NOMO-1 (cell line): ENCODE measurements at regions not wholly inside any gene's neighbourhood (a gene's known extent, or its start where the extent isn't known, plus 50 kb on each side); places are given as distances from the start of the nearest gene placed in this dataset.

ENCODE experiments used
- DNase-seq, 2 experiments: peaks; one replicate each; lab custom pipeline; 2025; ENCODE audit not compliant: unreplicated experiment in 2 of 2; lab: John Stamatoyannopoulos, UW

GRCh38 chr16:66315210-66315825 lies 51.2 kb upstream of the CDH5 start:
- peak; percentile 50 to 81 for DNase-seq

DNA sequence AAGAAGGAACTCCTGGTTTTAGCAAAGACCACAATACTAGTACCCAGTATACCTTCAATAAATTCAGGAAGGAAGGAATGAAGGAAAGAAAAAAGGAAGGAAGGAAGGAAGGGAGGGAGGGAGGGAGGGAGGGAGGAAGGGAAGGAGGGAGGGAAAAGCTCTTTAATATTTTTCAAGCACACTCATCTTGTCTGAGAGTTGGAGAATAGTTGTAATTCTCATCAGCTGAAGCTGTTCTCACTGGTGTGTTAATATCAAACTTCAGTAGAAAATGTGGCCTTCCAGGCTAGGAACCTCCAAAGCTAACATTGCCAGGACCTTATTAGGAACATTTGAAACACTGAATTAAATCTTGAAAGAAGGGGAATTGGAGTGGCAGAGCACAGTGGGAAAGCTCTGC lies 55.2 kb upstream of the CDH5 start:
- DNase-seq, result no peak

DNA sequence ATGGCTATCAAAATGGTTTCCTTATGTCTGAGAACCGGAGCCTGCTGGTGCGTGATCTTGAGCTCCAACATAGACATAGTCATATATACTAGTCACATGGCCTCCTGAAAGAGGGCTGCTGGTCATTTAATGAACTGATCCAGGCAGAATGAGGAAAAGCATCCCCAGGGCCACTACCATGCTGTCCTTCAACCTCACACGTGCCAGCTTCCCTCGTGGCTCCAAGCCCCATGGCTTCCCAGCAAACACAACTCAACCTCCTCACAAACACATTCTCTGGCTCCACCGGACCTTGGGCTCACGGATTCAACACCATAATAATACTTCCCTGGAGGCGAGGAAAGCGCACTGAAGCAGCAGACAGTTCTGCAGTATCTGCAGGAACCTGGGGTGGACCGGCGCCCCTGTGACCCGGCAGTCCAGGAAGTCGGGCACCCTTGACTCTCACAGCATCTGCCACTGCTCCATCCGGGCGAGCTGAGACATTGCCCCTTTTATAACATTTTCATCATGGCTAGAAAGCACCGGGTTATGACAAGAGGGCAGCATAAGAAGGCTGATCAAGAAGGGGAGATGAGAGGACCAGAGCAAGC lies 57.2 kb upstream of the CDH5 start:
- DNase-seq, result no peak

- no peak for DNase-seq
These were observed 58.4 kb upstream of the CDH5 start for GRCh38 chr16:66308096-66308495.

DNA sequence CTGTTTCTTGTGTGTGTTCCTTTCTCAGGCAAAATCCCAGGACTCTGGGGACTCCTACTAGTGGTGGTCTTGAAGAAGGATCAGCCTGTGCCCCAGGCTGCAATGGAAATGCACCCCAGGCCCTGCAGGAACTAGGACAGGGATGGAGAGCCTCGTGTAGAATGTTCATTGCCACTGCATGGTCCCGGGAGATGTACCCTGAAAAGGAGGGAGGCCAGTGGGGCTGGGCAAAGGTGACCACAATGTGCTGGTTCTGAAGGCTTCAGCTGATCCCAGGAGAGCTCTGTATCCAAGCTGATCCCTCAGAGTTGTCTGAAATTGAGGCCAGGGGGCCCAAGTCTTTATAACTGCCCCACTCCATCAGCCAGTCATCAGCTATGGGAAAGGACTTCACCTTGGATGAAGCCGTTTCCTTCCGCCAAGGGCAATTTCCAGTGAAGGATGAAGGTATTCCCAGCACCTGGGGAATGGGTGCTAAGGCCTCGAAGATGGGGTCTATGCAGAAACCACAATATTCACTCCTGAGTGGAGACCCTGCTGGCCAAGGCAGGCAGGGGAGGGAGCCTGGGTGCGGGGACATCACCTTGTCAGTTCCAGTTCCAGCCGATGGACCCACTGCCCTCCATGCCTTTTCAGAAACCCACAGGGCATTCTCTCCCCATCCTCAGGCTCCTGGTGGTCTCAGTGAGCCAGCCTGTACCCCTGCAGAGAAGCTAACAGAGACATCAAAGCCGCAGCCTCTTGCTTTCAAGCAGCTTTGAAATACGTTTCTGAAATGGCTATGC lies 59.9 kb upstream of the CDH5 start:
- no peak for DNase-seq

DNA sequence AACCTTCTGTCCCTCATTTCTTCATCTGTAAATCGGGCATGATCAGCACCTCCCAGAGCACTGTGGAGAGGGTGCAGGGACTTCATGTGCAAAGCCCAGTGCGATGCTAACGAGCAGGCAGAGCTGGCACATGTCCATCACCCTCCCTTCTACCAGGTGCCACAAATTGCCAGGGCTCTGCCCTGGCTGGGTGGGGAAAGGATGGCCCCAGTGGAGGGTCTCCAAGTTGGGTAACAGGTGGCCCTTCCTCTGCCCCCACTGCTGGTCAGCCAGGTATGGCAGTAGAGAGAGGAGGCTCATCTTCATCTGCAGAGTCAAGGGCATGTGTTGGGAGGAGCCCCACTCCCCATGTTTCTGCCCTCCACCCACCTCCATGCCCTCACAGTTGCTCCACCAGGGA lies 61.5 kb upstream of the CDH5 start:
- no peak for DNase-seq

DNA sequence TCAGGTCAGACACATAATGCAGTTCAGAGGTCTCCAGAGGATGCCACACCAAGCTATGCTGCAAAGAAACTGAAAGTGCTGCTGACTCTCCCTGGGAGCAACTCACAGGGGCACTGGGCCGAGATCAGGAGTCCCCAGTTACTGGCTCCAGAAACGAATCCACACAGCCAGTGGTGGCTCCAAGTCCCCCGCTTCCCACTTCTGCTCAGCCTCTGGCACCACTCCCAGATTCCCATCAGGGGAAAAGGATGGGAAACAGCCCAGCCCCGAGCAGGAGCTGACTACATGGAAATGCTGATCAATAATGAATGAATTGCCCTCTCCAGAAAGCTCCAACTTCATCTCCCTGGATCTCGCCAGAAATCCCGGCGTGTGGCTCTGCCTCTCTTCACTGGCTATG lies 62.3 kb upstream of the CDH5 start:
- no peak for DNase-seq

GRCh38 chr16:66300501-66300900 lies 66.0 kb upstream of the CDH5 start:
- DNase-seq, result no peak

- no peak for DNase-seq
These were observed 66.5 kb upstream of the CDH5 start for GRCh38 chr16:66300037-66300436.

DNA sequence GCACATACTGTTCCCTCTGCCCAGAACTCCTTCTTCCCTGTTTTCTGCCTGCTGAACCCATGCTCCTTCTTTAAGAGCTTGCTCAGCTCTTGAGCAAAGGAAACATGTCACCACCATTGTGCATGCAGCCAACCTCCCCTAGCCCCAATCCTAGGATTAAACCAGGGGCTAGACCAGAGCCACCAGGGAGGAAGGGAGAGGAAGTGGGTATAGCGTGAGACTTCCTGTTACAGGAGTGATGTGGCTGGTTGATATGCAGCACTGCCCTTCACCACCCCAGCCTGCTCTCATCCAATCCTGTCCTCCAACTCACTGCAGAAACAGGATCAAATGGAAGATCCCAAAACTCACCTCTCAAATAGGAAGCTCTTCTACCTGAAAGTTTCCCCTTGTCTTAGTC lies 67.1 kb upstream of the CDH5 start:
- DNase-seq, result no peak

DNA sequence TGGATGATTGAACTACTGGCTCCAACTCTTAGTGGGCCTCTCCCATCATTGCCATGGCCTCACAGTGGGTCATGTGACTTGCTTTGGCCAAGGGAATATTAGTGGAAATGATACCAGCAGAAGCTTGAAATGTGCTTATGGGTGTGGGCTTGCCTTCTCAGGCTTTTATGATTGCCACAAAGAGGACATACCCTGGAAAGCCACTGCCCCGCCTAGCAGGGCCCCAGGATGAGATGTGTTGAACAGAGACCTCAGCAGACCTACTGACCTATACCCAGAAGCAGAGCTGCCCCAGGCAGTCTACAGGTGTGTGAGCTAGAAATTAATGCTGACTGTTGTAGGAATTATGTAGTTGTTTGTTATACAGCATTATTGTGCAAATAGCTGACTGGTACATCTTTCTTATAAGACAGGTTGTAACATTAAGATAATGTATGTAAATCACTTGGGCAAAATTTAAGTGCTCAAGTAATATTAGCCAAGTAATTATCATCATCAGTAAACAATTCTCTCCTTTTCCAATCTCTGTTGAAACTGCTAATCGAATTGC lies 67.8 kb upstream of the CDH5 start:
- DNase-seq, result no peak

- DNase-seq, result no peak
These were observed 68.5 kb upstream of the CDH5 start for GRCh38 chr16:66298006-66298405.

DNA sequence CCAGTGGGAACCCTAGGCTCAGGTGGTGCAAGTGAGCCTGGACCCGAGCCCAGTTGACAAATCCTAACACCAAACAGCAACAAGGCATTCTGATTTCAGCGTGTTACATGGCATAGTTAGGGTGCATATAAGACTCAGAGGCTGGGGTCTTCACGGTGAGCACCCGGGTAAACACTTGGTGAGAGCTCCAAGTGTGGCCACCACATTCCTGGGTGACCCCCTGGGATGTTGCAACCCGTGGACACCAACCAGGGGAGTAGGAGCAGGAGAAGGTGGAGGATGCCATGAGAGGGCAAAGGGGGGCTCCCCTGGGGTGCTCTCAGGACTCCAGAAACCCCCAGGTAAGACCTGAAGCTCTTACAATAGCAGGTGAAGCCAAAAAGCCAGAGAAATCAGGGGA lies 69.9 kb upstream of the CDH5 start:
- no peak for DNase-seq

DNA sequence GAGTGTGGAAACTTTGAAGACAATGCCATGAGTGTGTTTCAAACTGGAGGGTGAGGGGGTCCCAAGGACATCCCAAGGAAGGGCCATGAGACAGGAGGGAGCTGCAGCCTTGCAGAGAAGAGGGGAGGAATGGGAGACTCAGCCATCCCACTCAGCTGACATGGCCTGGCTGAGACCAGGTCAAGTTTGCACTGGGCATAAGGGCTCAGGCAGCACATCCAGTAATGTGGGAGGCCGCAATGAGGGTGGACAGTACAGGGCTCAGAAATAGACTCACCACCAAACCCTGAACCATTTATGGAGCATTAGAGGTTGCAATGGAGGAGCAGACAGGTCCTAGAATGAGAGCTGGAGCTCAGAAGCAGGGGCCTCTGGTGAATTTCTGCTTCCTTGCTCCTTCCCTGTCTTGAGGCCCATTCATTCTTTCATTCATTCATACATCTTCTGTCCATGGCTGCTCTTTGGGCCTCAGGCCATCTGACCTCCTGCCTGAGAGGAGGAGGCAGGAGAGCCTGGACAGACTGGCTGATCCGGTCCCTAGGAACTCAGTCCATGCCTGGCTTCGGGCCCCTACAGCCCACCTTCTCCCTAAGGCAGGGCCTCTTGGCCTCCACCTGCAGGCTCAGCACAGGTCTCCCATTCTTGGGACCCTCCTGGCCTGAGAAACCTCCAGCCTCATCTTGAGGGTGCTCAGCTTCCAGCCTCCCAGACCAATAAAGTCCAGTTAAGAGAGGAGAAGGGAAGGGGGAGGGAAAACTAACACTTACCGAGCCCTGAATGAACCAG lies 70.5 kb upstream of the CDH5 start:
- no peak for DNase-seq

DNA sequence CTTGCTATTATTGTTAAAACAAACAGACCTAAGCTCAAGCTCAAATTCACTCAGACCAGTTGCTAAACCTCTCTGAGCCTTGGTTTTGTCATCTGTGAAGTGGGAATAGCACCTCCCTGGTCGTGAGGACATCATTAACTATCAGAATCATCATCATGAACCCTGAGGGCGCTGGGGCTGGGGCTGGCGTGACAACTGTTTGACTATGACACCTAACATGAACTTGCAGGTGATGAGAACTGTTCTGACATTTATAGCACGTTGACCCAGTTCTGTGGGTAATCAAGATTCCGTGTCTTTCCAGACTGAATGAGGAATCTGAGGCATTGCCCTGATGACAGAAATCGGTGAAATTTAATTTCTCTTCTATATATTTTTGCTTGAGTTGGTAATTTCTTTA lies 71.3 kb upstream of the CDH5 start:
- DNase-seq, result no peak

DNA sequence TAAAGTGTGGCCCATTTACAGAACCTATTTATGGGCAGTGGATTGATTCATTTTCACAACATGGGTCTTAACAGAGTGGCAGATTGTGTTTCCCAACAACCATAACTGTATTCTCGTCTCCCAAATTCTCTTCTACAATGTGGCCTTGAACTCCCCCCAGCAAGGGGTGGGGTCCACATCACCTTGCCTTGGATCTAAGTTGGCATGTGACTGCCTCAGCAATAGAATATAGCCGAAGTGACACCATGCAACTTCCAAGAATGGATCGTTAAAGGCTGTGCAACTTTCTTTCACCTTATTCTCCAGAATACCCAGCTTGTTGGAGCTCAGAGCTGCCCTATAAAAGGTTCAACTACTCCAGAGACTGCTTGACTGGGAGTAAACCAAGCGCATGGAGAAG lies 72.0 kb upstream of the CDH5 start:
- DNase-seq, result no peak

DNA sequence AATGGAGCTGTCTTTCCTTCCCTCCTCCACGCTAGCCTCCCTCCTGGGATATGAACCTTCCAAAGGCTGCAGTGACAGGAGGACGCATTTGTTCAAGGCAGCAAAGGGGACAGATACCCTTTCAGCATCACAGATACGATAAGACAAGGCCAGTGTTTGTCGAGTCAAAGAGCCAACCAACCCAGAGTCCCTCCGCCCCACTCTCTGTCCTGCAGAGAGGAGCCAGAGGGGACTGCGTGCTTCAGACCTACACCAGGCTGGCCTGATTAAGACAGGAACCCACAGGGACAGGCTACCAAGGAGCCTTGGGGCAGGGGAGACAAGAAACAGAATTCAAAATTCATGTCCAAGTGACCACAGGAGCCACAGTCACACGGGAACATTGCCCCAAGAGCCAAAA lies 72.6 kb upstream of the CDH5 start:
- DNase-seq, result no peak

GRCh38 chr16:66293207-66293735 lies 73.2 kb upstream of the CDH5 start:
- DNase-seq, result no peak

- no peak for DNase-seq
These were observed 74.1 kb upstream of the CDH5 start for GRCh38 chr16:66292241-66292935.

DNA sequence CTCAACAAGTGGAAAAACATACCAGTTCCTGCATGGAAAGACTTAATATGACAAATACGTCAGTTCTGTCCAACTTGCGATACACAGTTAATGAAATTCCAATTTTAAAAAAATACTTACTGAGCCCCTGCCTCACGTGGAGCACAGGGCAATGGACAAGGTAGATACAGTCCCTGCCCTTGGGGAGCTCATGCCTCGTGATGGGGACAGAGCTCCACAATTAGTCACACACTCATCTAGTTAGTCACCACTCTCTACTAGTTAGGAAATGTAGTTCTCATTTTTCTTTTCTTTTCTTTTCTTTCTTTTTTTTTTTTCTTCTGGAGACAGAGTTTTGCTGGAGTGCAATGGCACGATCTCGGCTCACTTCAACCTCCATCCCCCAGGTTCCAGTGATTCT lies 74.7 kb upstream of the CDH5 start:
- no peak for DNase-seq
